HepG2 (cell line): ENCODE measurements at regions not wholly inside any gene's neighbourhood (a gene's known extent, or its start where the extent isn't known, plus 50 kb on each side); places are given as distances from the start of the nearest gene placed in this dataset.

Experiments
- ATAC-seq: fragments of 200-7000 bp; cut with Tn5 transposase; 3 replicates; pipeline ENCODE4 v1.9.1; 2020; ENCODE audit warnings: mild to moderate bottlenecking, moderate library complexity
- BruUV-seq: library from RNA; stranded (reverse); fragments of 400-500 nt; replicated peaks from 2 replicates; lab custom pipeline; 2021; lab: Mats Ljungman, UMichigan
- CTCF ChIA-PET: fragments of 300-600 bp; formaldehyde crosslinking; extraction: SDS; loops from one replicate; lab custom pipeline; 2021; ENCODE audit warnings: low total read pairs, inconsistent platforms, low intra/inter-chr PET ratio; lab: Yijun Ruan, JAX
- POLR2A ChIA-PET: fragments of 350-600 bp; sonication (Branson Sonifier 250); formaldehyde crosslinking; loops from one replicate; lab custom pipeline; 2020; ENCODE audit warnings: antibody characterized with exemption, inconsistent platforms; lab: Yijun Ruan, JAX
- DNase-seq: peaks from one replicate; pipeline ENCODE4 v3.0.0-alpha.2; 2015; ENCODE audit warnings: low spot score
- FAIRE-seq: peaks from 3 replicates; lab custom pipeline; 2011; peaks lifted over from hg19 to GRCh38; lab: Jason Lieb, UNC
- H2AFZ ChIP-seq: one replicate; pipeline ENCODE4 v1.6.1; 2011; ENCODE audit warnings: low read length, inconsistent platforms
- H3K27ac ChIP-seq: fragments of 300-600 bp; 3 replicates; pipeline ENCODE4 v1.8.0; 2011; ENCODE audit warnings: mixed run types, mild to moderate bottlenecking, mixed read lengths, low read length, inconsistent platforms; ENCODE audit not compliant: insufficient read depth; ENCODE audit errors: extremely low read length
- H3K27me3 ChIP-seq, 2 experiments: fragments of 200-600 bp in 1 of 2; 2 replicates in 1 of 2; 3 replicates in 1 of 2; pipeline versions ENCODE4 v1.6.0 to v1.8.0; 2011; ENCODE audit warnings: low read length in 2 of 2, mild to moderate bottlenecking in 2 of 2, moderate library complexity in 2 of 2, inconsistent platforms in 1 of 2; ENCODE audit not compliant: insufficient read depth in 2 of 2, control insufficient read depth in 1 of 2
- H3K36me3 ChIP-seq, 2 experiments: fragments of 200-600 bp in 1 of 2; replicated peaks in 1 of 2; 2 replicates in 1 of 2; 3 replicates in 1 of 2; pipeline versions ENCODE4 v1.5.1 to v1.8.0; 2011; ENCODE audit warnings: low read length in 2 of 2, inconsistent platforms in 1 of 2; ENCODE audit not compliant: insufficient read depth in 2 of 2, control insufficient read depth in 1 of 2
- H3K4me1 ChIP-seq: 2 replicates; pipeline ENCODE4 v1.5.1; 2012; ENCODE audit warnings: low read length, inconsistent platforms; ENCODE audit not compliant: insufficient read depth
- H3K4me2 ChIP-seq: 2 replicates; pipeline ENCODE4 v1.6.0; 2011; ENCODE audit warnings: low read depth, low read length, inconsistent platforms
- H3K4me3 ChIP-seq, 3 experiments: fragments of 200-600 bp in 1 of 3; sonication (generic), shearing (Covaris generic) in 1 of 3; replicated peaks in 1 of 3; 2 replicates each; pipeline ENCODE4 v1.5.1; 2011 to 2016; ENCODE audit warnings: low read length in 3 of 3, inconsistent platforms in 2 of 3, low read depth in 2 of 3, mild to moderate bottlenecking in 2 of 3, control low read depth in 1 of 3, mixed read lengths in 1 of 3; ENCODE audit not compliant: insufficient read depth in 1 of 3
- H3K79me2 ChIP-seq: one replicate; pipeline ENCODE4 v1.6.1; 2011; ENCODE audit warnings: low read length, inconsistent platforms; ENCODE audit not compliant: insufficient read depth
- H3K9ac ChIP-seq: 2 replicates; pipeline ENCODE4 v1.6.0; 2011; ENCODE audit warnings: mild to moderate bottlenecking, low read depth, low read length, inconsistent platforms; ENCODE audit not compliant: insufficient read depth
- H3K9me3 ChIP-seq: 2 replicates; pipeline ENCODE4 v1.5.1; 2012; ENCODE audit warnings: mild to moderate bottlenecking, low read length
- H4K20me1 ChIP-seq: 2 replicates; pipeline ENCODE4 v1.6.0; 2011; ENCODE audit warnings: inconsistent platforms, mild to moderate bottlenecking, low read length, moderate library complexity; ENCODE audit not compliant: insufficient read depth
- CBX2 ChIP-seq, 2 experiments: fragments of 200-600 bp in 1 of 2; sonication (generic); formaldehyde crosslinking in 1 of 2; IDR thresholded peaks; 2 replicates each; pipeline versions ENCODE4 v1.7.0 to v1.8.1; 2018 to 2022; ENCODE audit warnings: low read depth in 2 of 2, low read length in 1 of 2, mild to moderate bottlenecking in 1 of 2, missing genetic modification reagents in 1 of 2
- HNRNPH1 ChIP-seq: fragments of 200-400 bp; formaldehyde crosslinking; optimal IDR thresholded peaks from 2 replicates; pipeline ENCODE3; 2017; ENCODE audit warnings: mild to moderate bottlenecking, low read depth, low read length
- SRSF9 ChIP-seq: fragments of 200-400 bp; formaldehyde crosslinking; IDR thresholded peaks from 2 replicates; pipeline ENCODE4 v1.6.1; 2018; ENCODE audit warnings: borderline replicate concordance, mild to moderate bottlenecking, low read depth, low read length; ENCODE audit not compliant: insufficient read depth, poor library complexity, severe bottlenecking
- ZNF143 ChIP-seq: sonication (generic); formaldehyde crosslinking; IDR thresholded peaks from 2 replicates; pipeline ENCODE4 v1.4.0; 2020; ENCODE audit warnings: missing genetic modification reagents
- ZNF556 ChIP-seq: sonication (generic); formaldehyde crosslinking; IDR thresholded peaks from 2 replicates; pipeline ENCODE4 v1.4.0; 2020; ENCODE audit warnings: mild to moderate bottlenecking, missing genetic modification reagents, borderline replicate concordance
- WGBS: methylation state at CpG from one replicate; pipeline ENCODE4 v1.1.6; 2017; ENCODE audit warnings: low lambda C conversion rate; 5-methylcytosine and 5-hydroxymethylcytosine counted together
- in situ Hi-C: cut with HindIII; loops from 2 replicates; pipeline ENCODE4 v1.10.0; 2017; ENCODE audit warnings: low pct_unique_long_range_greater_than_20kb; ENCODE audit not compliant: extremely low pct_ligation_motif_present
- intact Hi-C: fragments of 100-400 bp; cut with micrococcal nuclease; formaldehyde crosslinking; loops from one replicate; pipeline ENCODE4 v1.10.0; 2022; ENCODE audit not compliant: unreplicated experiment
- TF ChIP-seq, protein P1 (sequence below): sonication (generic); formaldehyde crosslinking; IDR thresholded peaks from 2 replicates; pipeline ENCODE4 v1.8.0; 2022; ENCODE audit warnings: missing genetic modification reagents, mild to moderate bottlenecking, moderate library complexity, borderline replicate concordance
- TF ChIP-seq, protein P2 (sequence below): sonication (generic); formaldehyde crosslinking; IDR thresholded peaks from 2 replicates; pipeline ENCODE4 v1.5.0; 2020; ENCODE audit warnings: missing genetic modification reagents
- TF ChIP-seq, protein P3 (sequence below): IDR thresholded peaks from 2 replicates; pipeline ENCODE4 v1.6.1; 2012; ENCODE audit warnings: inconsistent platforms
- TF ChIP-seq, protein P4 (sequence below): sonication (generic); formaldehyde crosslinking; IDR thresholded peaks from 2 replicates; pipeline ENCODE4 v1.4.0; 2020; ENCODE audit warnings: missing genetic modification reagents, mild to moderate bottlenecking, borderline replicate concordance
- TF ChIP-seq, protein P5 (sequence below): sonication (generic); formaldehyde crosslinking; IDR thresholded peaks from 2 replicates; pipeline ENCODE4 v1.5.1; 2020; ENCODE audit warnings: mild to moderate bottlenecking, missing genetic modification reagents, moderate library complexity

DNA sequence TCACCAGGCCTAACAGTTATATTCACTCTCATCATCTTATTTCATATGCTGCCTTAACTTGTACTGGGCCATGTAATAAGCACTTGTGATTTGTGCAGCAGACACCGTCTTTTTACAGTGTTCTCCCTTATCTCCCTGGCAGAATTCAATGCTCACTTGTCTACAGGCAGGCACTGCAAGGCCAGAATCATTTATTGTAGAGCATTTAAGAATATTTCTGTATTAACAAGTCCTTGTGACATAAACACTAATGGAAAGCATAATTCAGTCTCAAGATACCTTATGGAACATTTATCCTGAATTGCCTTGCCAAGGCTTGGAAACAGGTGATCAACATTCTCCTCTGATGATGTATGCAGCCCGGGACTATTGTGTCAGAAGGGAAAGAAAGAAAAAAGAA lies 808.9 kb downstream of the STPG2 start (continued):
- TF ChIP-seq, protein P1, sequence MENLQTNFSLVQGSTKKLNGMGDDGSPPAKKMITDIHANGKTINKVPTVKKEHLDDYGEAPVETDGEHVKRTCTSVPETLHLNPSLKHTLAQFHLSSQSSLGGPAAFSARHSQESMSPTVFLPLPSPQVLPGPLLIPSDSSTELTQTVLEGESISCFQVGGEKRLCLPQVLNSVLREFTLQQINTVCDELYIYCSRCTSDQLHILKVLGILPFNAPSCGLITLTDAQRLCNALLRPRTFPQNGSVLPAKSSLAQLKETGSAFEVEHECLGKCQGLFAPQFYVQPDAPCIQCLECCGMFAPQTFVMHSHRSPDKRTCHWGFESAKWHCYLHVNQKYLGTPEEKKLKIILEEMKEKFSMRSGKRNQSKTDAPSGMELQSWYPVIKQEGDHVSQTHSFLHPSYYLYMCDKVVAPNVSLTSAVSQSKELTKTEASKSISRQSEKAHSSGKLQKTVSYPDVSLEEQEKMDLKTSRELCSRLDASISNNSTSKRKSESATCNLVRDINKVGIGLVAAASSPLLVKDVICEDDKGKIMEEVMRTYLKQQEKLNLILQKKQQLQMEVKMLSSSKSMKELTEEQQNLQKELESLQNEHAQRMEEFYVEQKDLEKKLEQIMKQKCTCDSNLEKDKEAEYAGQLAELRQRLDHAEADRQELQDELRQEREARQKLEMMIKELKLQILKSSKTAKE (CRISPR knock-in tag) = no peak
- TF ChIP-seq, protein P2, sequence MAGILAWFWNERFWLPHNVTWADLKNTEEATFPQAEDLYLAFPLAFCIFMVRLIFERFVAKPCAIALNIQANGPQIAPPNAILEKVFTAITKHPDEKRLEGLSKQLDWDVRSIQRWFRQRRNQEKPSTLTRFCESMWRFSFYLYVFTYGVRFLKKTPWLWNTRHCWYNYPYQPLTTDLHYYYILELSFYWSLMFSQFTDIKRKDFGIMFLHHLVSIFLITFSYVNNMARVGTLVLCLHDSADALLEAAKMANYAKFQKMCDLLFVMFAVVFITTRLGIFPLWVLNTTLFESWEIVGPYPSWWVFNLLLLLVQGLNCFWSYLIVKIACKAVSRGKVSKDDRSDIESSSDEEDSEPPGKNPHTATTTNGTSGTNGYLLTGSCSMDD = no peak

DNA sequence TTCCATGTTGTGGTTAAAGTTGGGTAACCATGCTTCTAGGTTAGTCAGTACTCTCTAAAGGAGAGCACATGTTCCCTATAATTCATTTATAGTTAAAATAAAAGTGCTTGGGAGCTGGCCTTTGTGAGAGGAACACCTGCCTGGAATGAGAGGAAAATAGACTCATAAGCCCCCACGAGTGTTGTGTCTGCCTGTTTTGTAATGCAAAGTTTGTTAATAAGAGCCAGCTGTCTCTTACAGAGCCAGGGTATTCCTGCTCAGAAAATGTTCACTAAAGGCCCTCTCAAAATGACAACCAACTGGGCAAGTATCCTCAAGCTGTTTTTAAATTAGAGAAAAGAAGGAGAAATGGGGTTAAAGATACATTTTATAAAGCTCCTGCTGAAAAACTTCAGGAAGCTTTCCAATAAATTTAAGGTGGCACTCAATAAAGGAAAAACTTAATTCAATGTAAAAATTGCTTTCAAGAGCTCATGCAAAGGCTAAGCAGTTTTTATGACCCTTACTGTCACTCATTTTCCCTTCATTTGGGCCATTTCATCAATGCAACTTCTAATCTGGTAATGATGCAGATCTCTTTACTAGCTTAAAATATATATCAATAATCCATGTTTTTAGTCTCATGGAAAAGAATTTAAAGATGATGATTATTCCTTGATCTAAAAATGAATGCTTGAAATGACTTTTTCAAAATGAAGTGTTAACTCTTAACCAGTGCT lies 793.6 kb downstream of the STPG2 start:
- in situ Hi-C loops = no loop called here
- Histone ChIP-seq H3K4me3 (no peak overlapping the region), H2AFZ (no peak overlapping the region), H3K27me3 (no peaks in the 10 kb centered on the region), H3K9me3 (peaks cover 75% of the 10 kb centered on the region), H3K4me2 (no peak overlapping the region), H4K20me1 (no peaks in the 10 kb centered on the region), H3K27ac (no peak overlapping the region), H3K36me3 (no peaks in the 10 kb centered on the region), H3K79me2 (no peaks in the 10 kb centered on the region), H3K4me1 (no peaks in the 10 kb centered on the region), H3K9ac (no peak overlapping the region)
- FAIRE-seq (no peak), DNase-seq (no peak), ATAC-seq (no peak)
- TF ChIP-seq CBX2 (IDR thresholded peaks at IDR 0.05; ENCODE audit: low read depth, low read length) = no peak
- TF ChIP-seq CBX2 (CRISPR knock-in tag; IDR thresholded peaks at IDR 0.05; ENCODE audit: low read depth) = no peak
- TF ChIP-seq, protein P3, sequence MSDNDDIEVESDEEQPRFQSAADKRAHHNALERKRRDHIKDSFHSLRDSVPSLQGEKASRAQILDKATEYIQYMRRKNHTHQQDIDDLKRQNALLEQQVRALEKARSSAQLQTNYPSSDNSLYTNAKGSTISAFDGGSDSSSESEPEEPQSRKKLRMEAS = no peak
- TF ChIP-seq ZNF556 = no peak
- TF ChIP-seq ZNF143 (CRISPR knock-in tag) = no peak
- no peak for TF ChIP-seq SRSF9
- TF ChIP-seq, protein P4, sequence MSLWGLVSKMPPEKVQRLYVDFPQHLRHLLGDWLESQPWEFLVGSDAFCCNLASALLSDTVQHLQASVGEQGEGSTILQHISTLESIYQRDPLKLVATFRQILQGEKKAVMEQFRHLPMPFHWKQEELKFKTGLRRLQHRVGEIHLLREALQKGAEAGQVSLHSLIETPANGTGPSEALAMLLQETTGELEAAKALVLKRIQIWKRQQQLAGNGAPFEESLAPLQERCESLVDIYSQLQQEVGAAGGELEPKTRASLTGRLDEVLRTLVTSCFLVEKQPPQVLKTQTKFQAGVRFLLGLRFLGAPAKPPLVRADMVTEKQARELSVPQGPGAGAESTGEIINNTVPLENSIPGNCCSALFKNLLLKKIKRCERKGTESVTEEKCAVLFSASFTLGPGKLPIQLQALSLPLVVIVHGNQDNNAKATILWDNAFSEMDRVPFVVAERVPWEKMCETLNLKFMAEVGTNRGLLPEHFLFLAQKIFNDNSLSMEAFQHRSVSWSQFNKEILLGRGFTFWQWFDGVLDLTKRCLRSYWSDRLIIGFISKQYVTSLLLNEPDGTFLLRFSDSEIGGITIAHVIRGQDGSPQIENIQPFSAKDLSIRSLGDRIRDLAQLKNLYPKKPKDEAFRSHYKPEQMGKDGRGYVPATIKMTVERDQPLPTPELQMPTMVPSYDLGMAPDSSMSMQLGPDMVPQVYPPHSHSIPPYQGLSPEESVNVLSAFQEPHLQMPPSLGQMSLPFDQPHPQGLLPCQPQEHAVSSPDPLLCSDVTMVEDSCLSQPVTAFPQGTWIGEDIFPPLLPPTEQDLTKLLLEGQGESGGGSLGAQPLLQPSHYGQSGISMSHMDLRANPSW = no peak
- TF ChIP-seq, protein P5, sequence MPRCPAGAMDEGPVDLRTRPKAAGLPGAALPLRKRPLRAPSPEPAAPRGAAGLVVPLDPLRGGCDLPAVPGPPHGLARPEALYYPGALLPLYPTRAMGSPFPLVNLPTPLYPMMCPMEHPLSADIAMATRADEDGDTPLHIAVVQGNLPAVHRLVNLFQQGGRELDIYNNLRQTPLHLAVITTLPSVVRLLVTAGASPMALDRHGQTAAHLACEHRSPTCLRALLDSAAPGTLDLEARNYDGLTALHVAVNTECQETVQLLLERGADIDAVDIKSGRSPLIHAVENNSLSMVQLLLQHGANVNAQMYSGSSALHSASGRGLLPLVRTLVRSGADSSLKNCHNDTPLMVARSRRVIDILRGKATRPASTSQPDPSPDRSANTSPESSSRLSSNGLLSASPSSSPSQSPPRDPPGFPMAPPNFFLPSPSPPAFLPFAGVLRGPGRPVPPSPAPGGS (CRISPR knock-in tag) = no peak
- no peak for TF ChIP-seq HNRNPH1
- WGBS = 6% methylated on average over 1 of the region's 1 CpG
- ChIA-PET CTCF (no interaction called here), POLR2A (no interaction called here)
- no TSS peak for BruUV-seq
- intact Hi-C loops = no loop called here
